GM12872 (cell line): ENCODE measurements at regions not wholly inside any gene's neighbourhood (a gene's known extent, or its start where the extent isn't known, plus 50 kb on each side); places are given as distances from the start of the nearest gene placed in this dataset.

Source experiments
- CTCF ChIP-seq: IDR thresholded peaks from 3 replicates; pipeline ENCODE4 v1.5.1; 2011; ENCODE audit warnings: low read depth, mild to moderate bottlenecking, low read length, moderate library complexity; ENCODE audit not compliant: insufficient read depth

- no peak for TF ChIP-seq CTCF
Observed at GRCh38 chr3:118607915-118608820, 426.5 kb downstream of the IGSF11 start.

GRCh38 chr3:118618247-118619040 is 416.2 kb downstream of the IGSF11 start:
- no peak for TF ChIP-seq CTCF

- no peak for TF ChIP-seq CTCF
Observed at GRCh38 chr3:118626453-118626852, 408.2 kb downstream of the IGSF11 start.

- peak; percentile 96 for TF ChIP-seq CTCF
Observed at GRCh38 chr3:118628704-118629341, 405.8 kb downstream of the IGSF11 start.

GRCh38 chr3:118629821-118630220 is 404.8 kb downstream of the IGSF11 start:
- no peak for TF ChIP-seq CTCF

- no peak for TF ChIP-seq CTCF
Observed at GRCh38 chr3:118635711-118636110, 398.9 kb downstream of the IGSF11 start.

GRCh38 chr3:118636841-118637240 is 397.8 kb downstream of the IGSF11 start:
- TF ChIP-seq CTCF: peak; percentile 35; the same call in 1 of the 3 replicates
